Skeletal muscle cell (primary cell): ENCODE measurements at regions not wholly inside any gene's neighbourhood (a gene's known extent, or its start where the extent isn't known, plus 50 kb on each side); places are given as distances from the start of the nearest gene placed in this dataset.
A peak's percentile ranks its signal among the peaks of the same experiment; 100 is the strongest.
"Not testable (repeated sequence)": the region's sequence is repeated elsewhere in the genome, so short reads cannot be mapped to it uniquely, and the experiment has no call there.

Experiments
- DNase-seq: peaks from one replicate; pipeline ENCODE4 v3.0.0-alpha.2; 2010; ENCODE audit warnings: low read depth
- H3K4me3 ChIP-seq: 2 replicates; pipeline ENCODE4 v1.5.1; 2011; ENCODE audit warnings: low read depth, mild to moderate bottlenecking, control low read depth, low read length, moderate library complexity

GRCh38 chr13:33541962-33542308, 256.4 kb upstream of the STARD13 start:
- DNase-seq: no peak
- peak overlapping the region; percentile 51 for H3K4me3 ChIP-seq

- H3K4me3 ChIP-seq: peak overlapping the region; percentile 51
- peak; percentile 98 for DNase-seq
These were observed 256.9 kb upstream of the STARD13 start for GRCh38 chr13:33542309-33543088.

GRCh38 chr13:33543089-33543459, 257.5 kb upstream of the STARD13 start:
- DNase-seq: no peak
- H3K4me3 ChIP-seq: peak overlapping the region; percentile 51

GRCh38 chr13:33543631-33544265, 258.2 kb upstream of the STARD13 start:
- H3K4me3 ChIP-seq: peak overlapping the region; percentile 51

GRCh38 chr13:33544308-33544707, 258.8 kb upstream of the STARD13 start:
- no peak overlapping the region for H3K4me3 ChIP-seq
- DNase-seq: no peak

More at GRCh38 chr13:33543631-33544265, 258.2 kb upstream of the STARD13 start:
- no peak for DNase-seq

GRCh38 chr13:33545492-33545891, 259.9 kb upstream of the STARD13 start:
- DNase-seq: no peak
- H3K4me3 ChIP-seq: no peak overlapping the region

- H3K4me3 ChIP-seq: no peak overlapping the region
- no peak for DNase-seq
These were observed 261.5 kb upstream of the STARD13 start for GRCh38 chr13:33547035-33547434.

GRCh38 chr13:33548069-33548468, 262.5 kb upstream of the STARD13 start:
- no peak for DNase-seq
- no peak overlapping the region for H3K4me3 ChIP-seq

- no peak overlapping the region for H3K4me3 ChIP-seq
- no peak for DNase-seq
These were observed 264.7 kb upstream of the STARD13 start for GRCh38 chr13:33550276-33550675.

- H3K4me3 ChIP-seq: no peak overlapping the region
- DNase-seq: no peak
These were observed 265.3 kb upstream of the STARD13 start for GRCh38 chr13:33550885-33551284.

- no peak overlapping the region for H3K4me3 ChIP-seq
- no peak for DNase-seq
These were observed 262.8 kb upstream of the RFC3 start for GRCh38 chr13:33554919-33555791.

- H3K4me3 ChIP-seq: no peak overlapping the region
- DNase-seq: no peak
These were observed 261.1 kb upstream of the RFC3 start for GRCh38 chr13:33556828-33557227.

- DNase-seq: no peak
- no peak overlapping the region for H3K4me3 ChIP-seq
These were observed 257.2 kb upstream of the RFC3 start for GRCh38 chr13:33560726-33561125.

- H3K4me3 ChIP-seq: no peak overlapping the region
- no peak for DNase-seq
These were observed 256.3 kb upstream of the RFC3 start for GRCh38 chr13:33561627-33562026.

- no peak for DNase-seq
These were observed 246.3 kb upstream of the RFC3 start for GRCh38 chr13:33571618-33572017.

GRCh38 chr13:33572322-33572721, 245.6 kb upstream of the RFC3 start:
- not testable (repeated sequence) for DNase-seq, H3K4me3 ChIP-seq

More at GRCh38 chr13:33571618-33572017, 246.3 kb upstream of the RFC3 start:
- no peak overlapping the region for H3K4me3 ChIP-seq

GRCh38 chr13:33575378-33575777, 242.6 kb upstream of the RFC3 start:
- no peak overlapping the region for H3K4me3 ChIP-seq
- DNase-seq: no peak

GRCh38 chr13:33577007-33577406, 240.9 kb upstream of the RFC3 start:
- H3K4me3 ChIP-seq: no peak overlapping the region
- DNase-seq: no peak

- no peak for DNase-seq
- no peak overlapping the region for H3K4me3 ChIP-seq
These were observed 239.2 kb upstream of the RFC3 start for GRCh38 chr13:33578786-33579185.

- DNase-seq: peak; percentile 2
- H3K4me3 ChIP-seq: no peak overlapping the region
These were observed 235.8 kb upstream of the RFC3 start for GRCh38 chr13:33582121-33582520.
